HG03175 (cell line): ENCODE measurements at regions not wholly inside any gene's neighbourhood (a gene's known extent, or its start where the extent isn't known, plus 50 kb on each side); places are given as distances from the start of the nearest gene placed in this dataset.

Experiments
- ATAC-seq: cut with Tn5 transposase; IDR thresholded peaks from one replicate; pipeline ENCODE4 v1.9.1; 2021; ENCODE audit warnings: mild to moderate bottlenecking, moderate library complexity; ENCODE audit not compliant: unreplicated experiment

- no peak for ATAC-seq
Measured at GRCh38 chr1:83110156-83110555, 888.8 kb downstream of the TTLL7 start.

GRCh38 chr1:83109692-83110091 lies 889.2 kb downstream of the TTLL7 start:
- no peak for ATAC-seq

- no peak for ATAC-seq
Measured at GRCh38 chr1:83104558-83104957, 894.4 kb downstream of the TTLL7 start.

- no peak for ATAC-seq
Measured at GRCh38 chr1:83103341-83103740, 895.6 kb downstream of the TTLL7 start.

GRCh38 chr1:83102630-83103071 lies 896.3 kb downstream of the TTLL7 start:
- ATAC-seq = no peak

- no peak for ATAC-seq
Measured at GRCh38 chr1:83101406-83101805, 897.5 kb downstream of the TTLL7 start.

- ATAC-seq = no peak
Measured at GRCh38 chr1:83100133-83100532, 898.8 kb downstream of the TTLL7 start.

GRCh38 chr1:83098791-83099190 lies 900.1 kb downstream of the TTLL7 start:
- no peak for ATAC-seq

GRCh38 chr1:83098131-83098530 lies 900.8 kb downstream of the TTLL7 start:
- ATAC-seq = no peak

- ATAC-seq = no peak
Measured at GRCh38 chr1:83097715-83098114, 901.2 kb downstream of the TTLL7 start.

- no peak for ATAC-seq
Measured at GRCh38 chr1:83095570-83095969, 903.4 kb downstream of the TTLL7 start.

GRCh38 chr1:83090195-83090594 lies 908.7 kb downstream of the TTLL7 start:
- no peak for ATAC-seq

- no peak for ATAC-seq
Measured at GRCh38 chr1:83087851-83088250, 911.1 kb downstream of the TTLL7 start.

- no peak for ATAC-seq
Measured at GRCh38 chr1:83086986-83087512, 911.9 kb downstream of the TTLL7 start.

- ATAC-seq = no peak
Measured at GRCh38 chr1:83086346-83086745, 912.6 kb downstream of the TTLL7 start.

- no peak for ATAC-seq
Measured at GRCh38 chr1:83083589-83084224, 915.2 kb downstream of the TTLL7 start.

GRCh38 chr1:83077411-83077810 lies 921.5 kb downstream of the TTLL7 start:
- no peak for ATAC-seq

GRCh38 chr1:83075107-83075506 lies 923.8 kb downstream of the TTLL7 start:
- no peak for ATAC-seq

GRCh38 chr1:83067954-83068353 lies 931.0 kb downstream of the TTLL7 start:
- no peak for ATAC-seq

- no peak for ATAC-seq
Measured at GRCh38 chr1:83065952-83066727, 932.8 kb downstream of the TTLL7 start.

GRCh38 chr1:83064589-83065242 lies 934.2 kb downstream of the TTLL7 start:
- ATAC-seq = no peak
